ENCODE measurements at regions not wholly inside any gene's neighbourhood (a gene's known extent, or its start where the extent isn't known, plus 50 kb on each side); places are given as distances from the start of the nearest gene placed in this dataset.

DNA sequence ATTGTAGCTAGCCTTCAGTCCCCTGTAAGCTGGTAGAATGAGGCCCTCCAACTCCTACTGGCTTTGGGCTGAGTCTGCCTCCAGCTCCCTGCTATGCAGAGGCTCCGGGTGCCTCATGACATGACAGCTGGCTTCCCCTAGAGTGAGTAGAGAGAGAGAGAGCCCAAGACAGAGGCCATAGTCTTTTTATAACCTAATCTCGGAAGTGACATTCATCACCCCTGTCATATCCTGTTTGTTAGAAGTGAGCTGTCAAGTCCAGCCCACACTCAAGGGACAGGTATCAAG is 53.9 kb upstream of the CTBP2 start:
- Mint-ChIP-seq H3K9me3 (ENCODE audit: unreplicated experiment) (no peaks in the 10 kb centered on the region), H3K4me3 (ENCODE audit: unreplicated experiment) (no peak overlapping the region), H3K27ac (ENCODE audit: unreplicated experiment) (no peak overlapping the region), H3K36me3 (ENCODE audit: low read depth, unreplicated experiment) (no peaks in the 10 kb centered on the region), H3K27me3 (ENCODE audit: unreplicated experiment) (no peaks in the 10 kb centered on the region), H3K4me1 (ENCODE audit: unreplicated experiment) (peaks cover 24% of the 10 kb centered on the region)
- no peak for DNase-seq (ENCODE audit: low spot score)
- no peak for TF ChIP-seq CTCF (IDR thresholded peaks at IDR 0.05; ENCODE audit: unreplicated experiment)

DNA sequence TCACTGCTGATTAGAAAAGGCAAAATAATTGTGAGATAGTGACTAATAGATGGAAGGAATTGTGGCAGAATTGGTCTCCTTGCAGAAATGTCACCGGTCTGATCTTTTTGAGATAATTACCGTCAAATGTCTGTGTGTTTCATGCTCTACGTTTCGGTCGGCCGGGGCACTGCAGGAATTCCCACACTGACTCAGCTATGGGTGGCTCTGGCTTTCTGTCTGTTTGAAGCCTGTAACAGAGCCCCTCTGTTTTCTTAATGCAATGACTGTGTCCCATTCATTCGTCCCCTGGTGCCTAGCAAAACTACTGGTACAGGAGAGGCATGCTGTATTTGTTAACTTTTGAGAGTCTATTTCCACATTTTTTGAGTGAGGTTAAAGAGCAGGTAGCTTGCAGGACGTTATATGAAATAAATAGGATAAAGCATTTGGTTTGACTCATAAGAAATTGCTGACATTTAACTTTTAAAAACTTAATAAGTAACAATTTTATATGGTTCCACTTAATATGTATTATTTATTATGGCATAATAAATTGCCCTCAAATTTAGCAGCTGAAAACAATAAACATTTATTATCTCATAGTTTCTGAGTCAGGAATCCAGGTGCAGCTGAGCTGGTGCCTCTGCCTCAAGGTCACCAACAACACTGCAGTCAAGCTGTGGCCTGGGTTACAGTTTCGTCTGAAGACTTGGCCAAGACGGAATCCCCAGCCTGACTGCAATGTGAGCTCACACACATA is 53.3 kb upstream of the CTBP2 start:
- no peak for TF ChIP-seq CTCF (IDR thresholded peaks at IDR 0.05; ENCODE audit: unreplicated experiment)
- H3K4me3 Mint-ChIP-seq (ENCODE audit: unreplicated experiment): no peak overlapping the region
- no peak overlapping the region for H3K27ac Mint-ChIP-seq (ENCODE audit: unreplicated experiment)
- H3K4me1 Mint-ChIP-seq (ENCODE audit: unreplicated experiment): peaks cover 25% of the 10 kb centered on the region
- H3K27me3 Mint-ChIP-seq (ENCODE audit: unreplicated experiment): no peaks in the 10 kb centered on the region
- no peak for DNase-seq (ENCODE audit: low spot score)
- no peaks in the 10 kb centered on the region for H3K9me3 Mint-ChIP-seq (ENCODE audit: unreplicated experiment)
- H3K36me3 Mint-ChIP-seq (ENCODE audit: low read depth, unreplicated experiment): no peaks in the 10 kb centered on the region

DNA sequence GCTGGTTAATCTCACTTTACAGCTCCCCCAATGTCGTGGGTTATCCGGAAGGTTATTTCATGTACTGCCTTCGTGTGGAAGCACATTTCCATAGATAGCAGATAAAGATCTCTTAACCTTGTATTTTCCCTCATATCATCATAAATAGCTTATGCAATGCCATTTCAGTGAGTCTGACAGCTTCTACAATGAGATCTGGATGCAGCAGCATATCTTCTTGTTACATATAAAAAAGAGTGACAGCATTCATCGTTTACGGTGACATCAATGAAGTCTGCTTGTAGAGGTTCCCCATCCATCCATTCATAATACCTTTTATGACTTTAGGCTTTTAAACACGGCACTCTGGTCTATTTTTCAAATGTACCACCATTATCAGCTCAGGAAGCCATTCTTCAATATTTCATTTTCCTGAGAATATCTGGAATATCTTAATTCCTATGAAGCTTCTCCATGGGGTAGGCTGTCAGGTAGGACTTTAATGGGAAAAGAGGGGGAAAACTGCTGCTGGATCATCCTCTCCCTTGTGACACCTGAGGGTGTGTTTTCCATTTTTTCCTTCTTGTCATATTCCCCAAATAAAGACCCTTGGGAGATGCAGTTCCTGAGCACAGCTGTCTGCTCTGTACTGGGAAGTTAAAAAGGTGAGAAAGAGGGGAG is 51.9 kb upstream of the CTBP2 start:
- no peaks in the 10 kb centered on the region for H3K9me3 Mint-ChIP-seq (ENCODE audit: unreplicated experiment)
- H3K4me3 Mint-ChIP-seq (ENCODE audit: unreplicated experiment): no peak overlapping the region
- no peaks in the 10 kb centered on the region for H3K36me3 Mint-ChIP-seq (ENCODE audit: low read depth, unreplicated experiment)
- TF ChIP-seq CTCF (IDR thresholded peaks at IDR 0.05; ENCODE audit: unreplicated experiment): no peak
- H3K4me1 Mint-ChIP-seq (ENCODE audit: unreplicated experiment): peaks cover 29% of the 10 kb centered on the region
- no peak overlapping the region for H3K27ac Mint-ChIP-seq (ENCODE audit: unreplicated experiment)
- no peak for DNase-seq (ENCODE audit: low spot score)
- peaks cover 3% of the 10 kb centered on the region for H3K27me3 Mint-ChIP-seq (ENCODE audit: unreplicated experiment)

Measured in endothelial cell (in vitro differentiated cells).